ENCODE measurements at regions not wholly inside any gene's neighbourhood (a gene's known extent, or its start where the extent isn't known, plus 50 kb on each side); places are given as distances from the start of the nearest gene placed in this dataset.

DNA sequence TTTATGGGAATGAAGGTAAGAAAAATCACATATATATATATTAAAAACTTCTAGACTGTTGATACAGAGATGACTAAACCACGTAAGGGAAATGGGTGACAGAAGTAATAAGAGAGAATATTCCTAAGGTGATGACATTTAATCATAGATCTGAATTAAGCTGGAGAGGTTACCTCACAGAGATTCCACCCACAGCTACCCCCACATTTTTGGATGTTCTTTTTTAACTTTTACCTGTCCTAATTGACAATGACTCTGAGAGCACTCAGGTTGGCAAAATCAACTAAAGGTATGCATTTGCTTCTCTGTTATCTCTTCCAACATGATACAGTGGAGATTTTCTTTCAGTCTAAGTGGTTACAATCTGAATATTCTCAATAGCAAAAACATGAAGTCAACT is 1280.6 kb downstream of the CDH11 start:
- TF ChIP-seq, protein P1, sequence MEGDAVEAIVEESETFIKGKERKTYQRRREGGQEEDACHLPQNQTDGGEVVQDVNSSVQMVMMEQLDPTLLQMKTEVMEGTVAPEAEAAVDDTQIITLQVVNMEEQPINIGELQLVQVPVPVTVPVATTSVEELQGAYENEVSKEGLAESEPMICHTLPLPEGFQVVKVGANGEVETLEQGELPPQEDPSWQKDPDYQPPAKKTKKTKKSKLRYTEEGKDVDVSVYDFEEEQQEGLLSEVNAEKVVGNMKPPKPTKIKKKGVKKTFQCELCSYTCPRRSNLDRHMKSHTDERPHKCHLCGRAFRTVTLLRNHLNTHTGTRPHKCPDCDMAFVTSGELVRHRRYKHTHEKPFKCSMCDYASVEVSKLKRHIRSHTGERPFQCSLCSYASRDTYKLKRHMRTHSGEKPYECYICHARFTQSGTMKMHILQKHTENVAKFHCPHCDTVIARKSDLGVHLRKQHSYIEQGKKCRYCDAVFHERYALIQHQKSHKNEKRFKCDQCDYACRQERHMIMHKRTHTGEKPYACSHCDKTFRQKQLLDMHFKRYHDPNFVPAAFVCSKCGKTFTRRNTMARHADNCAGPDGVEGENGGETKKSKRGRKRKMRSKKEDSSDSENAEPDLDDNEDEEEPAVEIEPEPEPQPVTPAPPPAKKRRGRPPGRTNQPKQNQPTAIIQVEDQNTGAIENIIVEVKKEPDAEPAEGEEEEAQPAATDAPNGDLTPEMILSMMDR (IDR thresholded peaks at IDR 0.05; ENCODE audit: insufficient read depth in 1 of 2, low read depth in 1 of 2, low read length in 1 of 2, severe bottlenecking in 1 of 2, unreplicated experiment in 1 of 2): no peak
- Histone ChIP-seq H3K27me3 (replicated peaks; ENCODE audit: control insufficient read depth, insufficient read depth, low read length) (no peaks in the 10 kb centered on the region), H3K9me3 (no peaks in the 10 kb centered on the region), H3K36me3 (ENCODE audit: control insufficient read depth, insufficient read depth, low read length) (no peaks in the 10 kb centered on the region), H3K4me1 (no peaks in the 10 kb centered on the region), H3K4me3 (ENCODE audit: low read depth, low read length) (no peak overlapping the region)
- Mint-ChIP-seq H3K27me3 (ENCODE audit: insufficient read depth, unreplicated experiment) (no peaks in the 10 kb centered on the region), H3K4me1 (ENCODE audit: low read depth, unreplicated experiment) (no peaks in the 10 kb centered on the region), H3K9me3 (ENCODE audit: unreplicated experiment) (peaks cover 8% of the 10 kb centered on the region), H3K27ac (ENCODE audit: unreplicated experiment) (no peak overlapping the region), H3K36me3 (ENCODE audit: insufficient read depth, unreplicated experiment) (no peaks in the 10 kb centered on the region), H3K4me3 (ENCODE audit: unreplicated experiment) (no peak overlapping the region)
- POLR2A ChIA-PET: no interaction called here
- intact Hi-C loops (cut with micrococcal nuclease; ENCODE audit: unreplicated experiment): no loop called here
- no TSS peak for BruUV-seq (replicated peaks)
- no peak for DNase-seq
- CTCF ChIA-PET: no interaction called here

DNA sequence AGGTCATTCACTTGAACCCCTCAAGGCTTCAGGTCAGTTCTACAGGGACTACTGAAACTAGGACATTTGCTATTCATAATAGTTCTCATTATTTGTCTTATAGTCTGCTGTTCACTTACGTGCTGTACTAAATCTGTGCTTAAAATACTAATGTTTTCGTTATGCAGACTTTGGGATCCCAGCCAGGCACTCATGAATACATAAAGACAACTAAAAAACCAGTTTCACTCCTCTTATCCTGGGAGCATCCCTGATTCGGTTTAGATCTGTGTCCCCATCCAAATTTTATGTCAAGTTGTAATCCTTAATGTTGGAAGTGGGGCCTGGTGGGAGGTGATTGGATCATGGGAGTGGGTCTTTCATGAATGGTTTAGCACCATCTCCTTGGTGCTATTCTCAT is 1291.8 kb downstream of the CDH11 start:
- Histone ChIP-seq H3K36me3 (ENCODE audit: control insufficient read depth, insufficient read depth, low read length) (no peaks in the 10 kb centered on the region), H3K9me3 (no peaks in the 10 kb centered on the region), H3K4me3 (ENCODE audit: low read depth, low read length) (no peak overlapping the region), H3K27me3 (replicated peaks; ENCODE audit: control insufficient read depth, insufficient read depth, low read length) (no peaks in the 10 kb centered on the region), H3K4me1 (no peaks in the 10 kb centered on the region)
- CTCF ChIA-PET: no interaction called here
- Mint-ChIP-seq H3K4me3 (ENCODE audit: unreplicated experiment) (no peak overlapping the region), H3K9me3 (ENCODE audit: unreplicated experiment) (peaks cover 7% of the 10 kb centered on the region), H3K36me3 (ENCODE audit: insufficient read depth, unreplicated experiment) (no peaks in the 10 kb centered on the region), H3K27ac (ENCODE audit: unreplicated experiment) (no peak overlapping the region), H3K4me1 (ENCODE audit: low read depth, unreplicated experiment) (no peaks in the 10 kb centered on the region), H3K27me3 (ENCODE audit: insufficient read depth, unreplicated experiment) (no peaks in the 10 kb centered on the region)
- intact Hi-C loops (cut with micrococcal nuclease; ENCODE audit: unreplicated experiment): no loop called here
- POLR2A ChIA-PET: no interaction called here
- no TSS peak for BruUV-seq (replicated peaks)
- TF ChIP-seq, protein P1 (IDR thresholded peaks at IDR 0.05; ENCODE audit: insufficient read depth in 1 of 2, low read depth in 1 of 2, low read length in 1 of 2, severe bottlenecking in 1 of 2, unreplicated experiment in 1 of 2): no peak
- no peak for DNase-seq

DNA sequence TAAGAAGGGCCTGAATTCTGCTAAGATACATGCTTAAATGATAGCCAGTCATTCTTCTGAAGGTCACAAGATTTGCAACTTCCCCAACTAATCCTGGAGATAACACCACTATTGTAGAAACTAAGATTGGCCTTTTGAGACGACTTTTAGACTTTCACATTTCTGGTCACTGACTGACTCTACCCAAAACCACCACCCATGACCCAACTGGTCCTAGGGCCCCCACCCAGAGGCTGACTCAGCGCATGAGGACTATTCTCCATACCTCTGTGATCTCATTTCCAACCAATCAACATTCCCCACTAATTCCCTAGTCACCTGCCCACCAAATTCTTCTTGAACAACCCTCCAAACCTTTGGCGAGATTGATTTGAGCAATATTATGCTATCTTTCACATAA is 1299.0 kb downstream of the CDH11 start:
- CTCF ChIA-PET: no interaction called here
- BruUV-seq (replicated peaks): no TSS peak
- H3K4me1 Mint-ChIP-seq (ENCODE audit: low read depth, unreplicated experiment): no peaks in the 10 kb centered on the region

More for the DNA sequence above, 1299.0 kb downstream of the CDH11 start:
- no peaks in the 10 kb centered on the region for H3K27me3 Mint-ChIP-seq (ENCODE audit: insufficient read depth, unreplicated experiment)
- intact Hi-C loops (cut with micrococcal nuclease; ENCODE audit: unreplicated experiment): no loop called here
- Histone ChIP-seq H3K4me1 (no peaks in the 10 kb centered on the region), H3K9me3 (no peaks in the 10 kb centered on the region), H3K36me3 (ENCODE audit: control insufficient read depth, insufficient read depth, low read length) (no peaks in the 10 kb centered on the region), H3K4me3 (ENCODE audit: low read depth, low read length) (no peak overlapping the region), H3K27me3 (replicated peaks; ENCODE audit: control insufficient read depth, insufficient read depth, low read length) (no peaks in the 10 kb centered on the region)
- no peak for DNase-seq
- TF ChIP-seq, protein P1 (IDR thresholded peaks at IDR 0.05; ENCODE audit: insufficient read depth in 1 of 2, low read depth in 1 of 2, low read length in 1 of 2, severe bottlenecking in 1 of 2, unreplicated experiment in 1 of 2): no peak
- POLR2A ChIA-PET: no interaction called here
- H3K4me3 Mint-ChIP-seq (ENCODE audit: unreplicated experiment): no peak overlapping the region
- H3K9me3 Mint-ChIP-seq (ENCODE audit: unreplicated experiment): peaks cover 12% of the 10 kb centered on the region
- no peaks in the 10 kb centered on the region for H3K36me3 Mint-ChIP-seq (ENCODE audit: insufficient read depth, unreplicated experiment)
- H3K27ac Mint-ChIP-seq (ENCODE audit: unreplicated experiment): no peak overlapping the region
